Dendritic cell treated with granulocyte-macrophage colony-stimulating factor and Interleukin-4, amounts not matched to agents 40 ng/mL and 50 ng/mL, for 4 days (primary cell): ENCODE measurements at regions not wholly inside any gene's neighbourhood (a gene's known extent, or its start where the extent isn't known, plus 50 kb on each side); places are given as distances from the start of the nearest gene placed in this dataset.
"Not testable (repeated sequence)": the region's sequence is repeated elsewhere in the genome, so short reads cannot be mapped to it uniquely, and the experiment has no call there.

Experiments
- H3K27ac Mint-ChIP-seq: one replicate; pipeline ENCODE4 v1.8.0; 2022; ENCODE audit warnings: mild to moderate bottlenecking, mixed read lengths
- H3K27me3 Mint-ChIP-seq: one replicate; pipeline ENCODE4 v1.8.0; 2022; ENCODE audit warnings: mild to moderate bottlenecking, mixed read lengths
- H3K36me3 Mint-ChIP-seq: one replicate; pipeline ENCODE4 v1.8.0; 2022; ENCODE audit warnings: low read depth, mixed read lengths
- H3K4me1 Mint-ChIP-seq: one replicate; pipeline ENCODE4 v1.8.0; 2022; ENCODE audit warnings: low read depth, mixed read lengths
- H3K4me3 Mint-ChIP-seq: one replicate; pipeline ENCODE4 v1.8.0; 2022; ENCODE audit warnings: mild to moderate bottlenecking, moderate library complexity, mixed read lengths
- H3K9me3 Mint-ChIP-seq: one replicate; pipeline ENCODE4 v1.8.0; 2022; ENCODE audit warnings: mixed read lengths
- intact Hi-C: fragments of 100-400 bp; cut with micrococcal nuclease; formaldehyde crosslinking; loops from one replicate; pipeline ENCODE4 v1.15.0; 2022

GRCh38 chr15:58360421-58361090 is 71.2 kb upstream of the LIPC start:
- Mint-ChIP-seq H3K4me3 (no peak overlapping the region), H3K27me3 (peaks cover 5% of the 10 kb centered on the region), H3K4me1 (peaks cover 48% of the 10 kb centered on the region), H3K9me3 (peaks cover 20% of the 10 kb centered on the region), H3K36me3 (peaks cover 9% of the 10 kb centered on the region), H3K27ac (peak overlapping the region; percentile 38)
- intact Hi-C loops, result no loop called here

GRCh38 chr15:58361273-58361759 is 70.5 kb upstream of the LIPC start:
- intact Hi-C loops, result no loop called here
- Mint-ChIP-seq H3K27ac (peak overlapping the region; percentile 38), H3K9me3 (peaks cover 21% of the 10 kb centered on the region), H3K4me1 (peaks cover 48% of the 10 kb centered on the region), H3K27me3 (peaks cover 5% of the 10 kb centered on the region), H3K36me3 (peaks cover 9% of the 10 kb centered on the region), H3K4me3 (no peak overlapping the region)

- H3K36me3 Mint-ChIP-seq, result peaks cover 9% of the 10 kb centered on the region
- H3K9me3 Mint-ChIP-seq, result peaks cover 21% of the 10 kb centered on the region
- H3K4me1 Mint-ChIP-seq, result peaks cover 53% of the 10 kb centered on the region
- H3K27me3 Mint-ChIP-seq, result peaks cover 5% of the 10 kb centered on the region
- H3K4me3 Mint-ChIP-seq, result no peak overlapping the region
- no peak overlapping the region for H3K27ac Mint-ChIP-seq
- intact Hi-C loops, result no loop called here
Measured at GRCh38 chr15:58362262-58362922, 69.4 kb upstream of the LIPC start.

- H3K27ac Mint-ChIP-seq, H3K36me3 Mint-ChIP-seq, intact Hi-C loops, H3K27me3 Mint-ChIP-seq, H3K4me3 Mint-ChIP-seq: not testable (repeated sequence)
- Mint-ChIP-seq H3K4me1 (peaks cover 53% of the 10 kb centered on the region), H3K9me3 (peaks cover 21% of the 10 kb centered on the region)
Measured at GRCh38 chr15:58363118-58363517, 68.7 kb upstream of the LIPC start.

GRCh38 chr15:58363673-58364072 is 68.1 kb upstream of the LIPC start:
- H3K4me3 Mint-ChIP-seq, H3K27ac Mint-ChIP-seq, H3K36me3 Mint-ChIP-seq, H3K27me3 Mint-ChIP-seq, intact Hi-C loops: not testable (repeated sequence)
- Mint-ChIP-seq H3K4me1 (peaks cover 53% of the 10 kb centered on the region), H3K9me3 (peaks cover 21% of the 10 kb centered on the region)

GRCh38 chr15:58365098-58365497 is 66.7 kb upstream of the LIPC start:
- H3K27me3 Mint-ChIP-seq, intact Hi-C loops, H3K4me3 Mint-ChIP-seq, H3K36me3 Mint-ChIP-seq, H3K27ac Mint-ChIP-seq: not testable (repeated sequence)
- H3K9me3 Mint-ChIP-seq, result peaks cover 21% of the 10 kb centered on the region
- peaks cover 54% of the 10 kb centered on the region for H3K4me1 Mint-ChIP-seq

- Mint-ChIP-seq H3K4me1 (peaks cover 28% of the 10 kb centered on the region), H3K36me3 (peaks cover 4% of the 10 kb centered on the region), H3K27ac (no peak overlapping the region), H3K9me3 (peaks cover 14% of the 10 kb centered on the region), H3K4me3 (no peak overlapping the region), H3K27me3 (no peaks in the 10 kb centered on the region)
- intact Hi-C loops, result no loop called here
Measured at GRCh38 chr15:58369261-58369701, 62.5 kb upstream of the LIPC start.

- H3K27ac Mint-ChIP-seq, result no peak overlapping the region
- H3K4me1 Mint-ChIP-seq, result peaks cover 24% of the 10 kb centered on the region
- no peak overlapping the region for H3K4me3 Mint-ChIP-seq
- peaks cover 8% of the 10 kb centered on the region for H3K9me3 Mint-ChIP-seq
- intact Hi-C loops, result no loop called here
- no peaks in the 10 kb centered on the region for H3K27me3 Mint-ChIP-seq
- no peaks in the 10 kb centered on the region for H3K36me3 Mint-ChIP-seq
Measured at GRCh38 chr15:58369956-58370355, 61.8 kb upstream of the LIPC start.

GRCh38 chr15:58374147-58374546 is 57.6 kb upstream of the LIPC start:
- Mint-ChIP-seq H3K27ac (no peak overlapping the region), H3K36me3 (no peaks in the 10 kb centered on the region), H3K27me3 (no peaks in the 10 kb centered on the region), H3K4me3 (no peak overlapping the region), H3K4me1 (peaks cover 18% of the 10 kb centered on the region), H3K9me3 (peaks cover 9% of the 10 kb centered on the region)
- intact Hi-C loops, result no loop called here

- Mint-ChIP-seq H3K4me3 (no peak overlapping the region), H3K27ac (no peak overlapping the region), H3K36me3 (no peaks in the 10 kb centered on the region), H3K9me3 (peaks cover 9% of the 10 kb centered on the region), H3K27me3 (peaks cover 2% of the 10 kb centered on the region), H3K4me1 (peaks cover 14% of the 10 kb centered on the region)
- intact Hi-C loops, result no loop called here
Measured at GRCh38 chr15:58377193-58377592, 54.6 kb upstream of the LIPC start.

- peaks cover 14% of the 10 kb centered on the region for H3K4me1 Mint-ChIP-seq
- H3K9me3 Mint-ChIP-seq, result peaks cover 9% of the 10 kb centered on the region
- H3K4me3 Mint-ChIP-seq, result no peak overlapping the region
- no peaks in the 10 kb centered on the region for H3K36me3 Mint-ChIP-seq
- H3K27ac Mint-ChIP-seq, result no peak overlapping the region
- intact Hi-C loops, result no loop called here
- H3K27me3 Mint-ChIP-seq, result peaks cover 2% of the 10 kb centered on the region
Measured at GRCh38 chr15:58378241-58379085, 53.3 kb upstream of the LIPC start.

- H3K4me1 Mint-ChIP-seq, intact Hi-C loops, H3K27me3 Mint-ChIP-seq, H3K27ac Mint-ChIP-seq, H3K9me3 Mint-ChIP-seq, H3K36me3 Mint-ChIP-seq, H3K4me3 Mint-ChIP-seq: not testable (repeated sequence)
Measured at GRCh38 chr15:58379454-58379853, 52.3 kb upstream of the LIPC start.

- peaks cover 9% of the 10 kb centered on the region for H3K9me3 Mint-ChIP-seq
Measured at GRCh38 chr15:58380280-58380945, 51.4 kb upstream of the LIPC start.

More at GRCh38 chr15:58380280-58380945, 51.4 kb upstream of the LIPC start:
- Mint-ChIP-seq H3K27ac (no peak overlapping the region), H3K4me1 (peaks cover 8% of the 10 kb centered on the region), H3K36me3 (no peaks in the 10 kb centered on the region), H3K4me3 (no peak overlapping the region), H3K27me3 (peaks cover 2% of the 10 kb centered on the region)
- intact Hi-C loops, result no loop called here
